Activated CD4-positive, CD25-positive, alpha-beta regulatory T cell treated with anti-CD3 and anti-CD28 coated beads, Interleukin-2, amount 50 U/mL, for 24 hours (primary cell): ENCODE measurements at regions not wholly inside any gene's neighbourhood (a gene's known extent, or its start where the extent isn't known, plus 50 kb on each side); places are given as distances from the start of the nearest gene placed in this dataset.
"Not testable (repeated sequence)": the region's sequence is repeated elsewhere in the genome, so short reads cannot be mapped to it uniquely, and the experiment has no call there.

Source experiments
- ATAC-seq, 2 donors: fragments of 150-1000 bp; cut with Tn5 transposase; one replicate each; pipeline ENCODE4 v1.10.0; 2021; ENCODE audit warnings: mild to moderate bottlenecking in 1 of 2, moderate library complexity in 1 of 2

- ATAC-seq = no peak
These were observed 129.0 kb upstream of the ODAD2 start for GRCh38 chr10:28127881-28128280.

DNA sequence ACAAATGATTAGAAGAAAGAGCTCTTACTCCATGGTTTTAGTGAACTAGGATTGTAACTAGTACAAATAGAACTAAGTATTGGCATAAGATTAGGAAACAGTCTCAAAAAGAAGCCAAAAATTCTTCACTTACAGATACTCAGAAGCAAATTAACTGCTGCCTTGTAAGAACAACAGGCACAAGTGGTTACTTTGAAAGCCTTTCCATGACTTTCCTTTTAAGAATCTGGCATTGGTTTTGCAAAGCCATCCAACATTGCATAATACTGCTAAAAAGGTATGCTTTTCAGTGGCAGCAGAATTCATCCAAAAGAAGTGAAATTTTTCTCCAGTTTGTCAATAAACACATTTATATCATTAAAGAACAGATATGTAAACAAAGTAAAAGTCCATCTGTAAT lies 126.8 kb upstream of the ODAD2 start:
- no peak for ATAC-seq

DNA sequence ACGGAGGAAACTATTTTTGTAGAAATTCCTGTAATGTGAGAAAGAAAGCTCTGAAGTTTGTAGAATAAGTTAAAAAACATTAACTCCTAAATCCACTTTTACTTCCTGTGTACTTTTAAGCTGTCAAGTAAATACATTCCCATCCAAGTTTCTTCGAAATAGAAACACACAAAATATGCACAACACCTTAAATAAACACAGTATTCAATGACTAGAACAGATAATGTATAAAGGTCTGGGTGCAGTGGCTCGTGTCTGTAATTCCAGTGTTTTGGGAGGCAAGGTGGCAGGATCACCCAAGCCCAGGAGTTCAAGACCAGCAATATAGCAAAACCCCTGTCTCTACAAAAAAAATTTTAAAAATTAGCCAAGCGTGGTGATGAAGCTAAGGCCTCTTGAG lies 121.9 kb upstream of the ODAD2 start:
- no peak for ATAC-seq

GRCh38 chr10:28120043-28120749 lies 121.3 kb upstream of the ODAD2 start:
- no peak for ATAC-seq

DNA sequence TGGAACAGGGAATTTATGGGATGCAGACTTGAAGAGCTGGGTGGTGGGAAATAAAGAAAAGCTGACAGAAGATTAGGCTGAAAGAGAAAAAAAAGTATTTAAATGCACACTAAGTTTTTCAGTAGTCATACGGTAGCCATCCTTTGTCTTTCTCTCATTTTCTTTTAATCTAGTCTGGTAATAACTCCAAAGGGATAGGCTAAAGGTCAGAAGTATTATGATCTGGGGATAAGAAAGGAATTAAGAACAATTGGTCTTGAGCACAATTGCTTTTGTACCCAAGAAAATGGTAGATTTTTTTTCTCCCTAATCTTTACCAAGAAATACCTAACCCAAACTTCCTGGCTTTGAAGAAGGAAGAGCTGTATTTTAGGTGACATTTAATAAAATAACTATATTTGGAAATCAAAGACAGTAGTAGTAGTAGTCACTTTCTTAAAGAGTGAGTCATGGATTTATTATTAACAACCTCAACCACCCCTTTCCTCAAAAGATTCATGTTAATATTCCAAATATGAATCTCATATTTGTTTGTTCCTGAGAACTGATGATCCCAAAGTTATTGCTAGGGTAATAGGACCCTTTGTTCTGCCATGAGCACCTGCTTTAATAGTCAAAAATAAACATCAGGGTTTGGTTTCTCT lies 120.2 kb upstream of the ODAD2 start:
- no peak for ATAC-seq

DNA sequence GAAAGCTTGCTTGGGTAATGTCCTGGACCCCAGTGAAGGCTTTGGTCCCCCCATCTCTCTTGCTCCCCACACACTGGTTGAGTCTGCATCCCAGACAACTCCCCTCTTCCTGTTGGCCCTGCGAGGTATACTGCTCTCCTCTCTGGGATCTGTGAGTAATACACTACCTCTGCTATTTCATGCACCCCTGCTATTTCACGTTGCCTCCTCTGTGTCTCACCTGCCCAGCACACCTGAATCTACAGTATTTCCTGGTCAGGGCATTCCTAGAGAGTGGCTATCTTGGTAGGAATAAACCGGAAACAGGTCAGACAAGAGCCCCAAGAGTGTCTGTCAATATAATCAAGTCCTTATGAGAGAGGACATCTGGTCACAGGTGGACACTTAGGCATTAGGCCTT lies 114.3 kb upstream of the ODAD2 start:
- no peak for ATAC-seq

- no peak for ATAC-seq
These were observed 112.8 kb upstream of the ODAD2 start for GRCh38 chr10:28111712-28112111.

- no peak for ATAC-seq
These were observed 106.7 kb upstream of the ODAD2 start for GRCh38 chr10:28105561-28105960.

DNA sequence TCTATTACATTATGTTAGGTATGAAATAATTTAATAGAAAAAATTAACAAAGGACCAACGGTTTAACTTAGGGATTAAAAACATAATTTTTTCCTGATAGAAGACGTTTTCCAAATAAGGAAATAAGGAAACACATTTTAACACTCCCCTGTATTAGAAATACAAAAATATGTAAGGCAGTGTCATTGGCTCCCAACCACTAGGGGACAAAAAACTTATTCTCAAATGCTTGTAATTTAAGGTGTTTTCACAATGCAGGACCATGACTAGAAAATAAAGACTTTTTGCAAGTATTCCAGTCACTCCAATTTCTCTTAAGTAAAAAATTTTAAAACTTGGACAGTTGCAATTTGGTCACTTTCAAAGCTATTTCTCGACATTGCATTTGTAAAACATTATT lies 98.8 kb upstream of the ODAD2 start:
- no peak for ATAC-seq

GRCh38 chr10:28095791-28096378 lies 97.0 kb upstream of the ODAD2 start:
- ATAC-seq = no peak

GRCh38 chr10:28094121-28094520 lies 95.2 kb upstream of the ODAD2 start:
- ATAC-seq = no peak

DNA sequence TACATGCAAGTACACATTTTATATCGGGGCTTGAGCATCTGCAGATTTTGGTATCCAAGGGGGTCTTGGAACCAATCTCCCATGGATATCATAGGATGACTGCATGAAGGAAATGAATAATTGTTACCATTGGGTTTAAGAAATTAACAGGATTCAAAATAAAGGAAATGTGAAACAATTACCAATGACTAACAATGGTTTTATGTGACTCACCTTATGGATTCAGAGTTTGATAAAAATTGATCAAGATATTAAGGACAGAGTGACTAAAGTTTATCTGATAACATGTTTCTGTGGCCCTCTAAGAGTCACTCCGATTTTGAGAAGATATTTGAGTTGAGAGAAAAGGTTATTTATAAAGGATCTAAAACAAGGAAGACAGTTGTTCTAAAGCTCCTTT lies 93.0 kb upstream of the ODAD2 start:
- ATAC-seq = no peak

DNA sequence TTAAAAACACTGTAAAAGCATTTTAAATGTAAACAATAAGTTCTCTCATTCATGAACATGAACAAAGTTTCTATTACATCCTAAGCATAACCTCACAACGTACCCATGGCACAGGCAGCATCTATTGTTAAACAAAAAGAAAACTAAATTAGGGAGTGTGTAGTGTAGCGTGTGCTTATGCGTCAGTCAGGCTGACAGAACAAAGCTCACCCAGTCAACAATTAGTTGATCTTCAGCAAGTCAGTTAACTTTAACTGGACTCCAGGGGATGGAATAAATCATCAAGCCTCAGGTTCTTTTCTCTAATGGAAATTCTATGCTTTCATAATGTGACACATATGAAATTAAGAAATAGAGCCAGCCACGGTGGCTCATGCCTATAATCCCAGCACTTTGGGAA lies 91.6 kb upstream of the ODAD2 start:
- no peak for ATAC-seq

- peak in 1 of 2 donors; percentile 59 for ATAC-seq
These were observed 90.6 kb upstream of the ODAD2 start for GRCh38 chr10:28089467-28089866.

- peak; percentile 56 to 69 for ATAC-seq
These were observed 88.9 kb upstream of the ODAD2 start for GRCh38 chr10:28087661-28088351.

DNA sequence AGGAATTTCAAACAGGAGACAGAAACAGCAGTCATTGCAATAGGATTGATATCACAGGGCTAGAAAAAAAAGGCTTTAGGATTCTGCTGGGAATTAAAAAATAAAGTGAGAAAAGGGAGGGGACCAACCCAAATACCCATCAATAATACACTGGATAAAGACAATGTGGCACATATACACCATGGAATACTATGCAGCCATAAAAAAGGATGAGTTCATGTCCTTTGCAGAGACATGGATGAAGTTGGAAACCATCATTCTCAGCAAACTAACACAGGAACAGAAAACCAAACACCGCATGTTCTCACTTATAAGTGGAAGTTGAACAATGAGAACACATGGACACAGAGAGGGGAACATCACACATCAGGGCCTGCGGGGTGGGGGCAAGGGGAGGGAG lies 86.9 kb upstream of the ODAD2 start:
- ATAC-seq = not testable (repeated sequence)

DNA sequence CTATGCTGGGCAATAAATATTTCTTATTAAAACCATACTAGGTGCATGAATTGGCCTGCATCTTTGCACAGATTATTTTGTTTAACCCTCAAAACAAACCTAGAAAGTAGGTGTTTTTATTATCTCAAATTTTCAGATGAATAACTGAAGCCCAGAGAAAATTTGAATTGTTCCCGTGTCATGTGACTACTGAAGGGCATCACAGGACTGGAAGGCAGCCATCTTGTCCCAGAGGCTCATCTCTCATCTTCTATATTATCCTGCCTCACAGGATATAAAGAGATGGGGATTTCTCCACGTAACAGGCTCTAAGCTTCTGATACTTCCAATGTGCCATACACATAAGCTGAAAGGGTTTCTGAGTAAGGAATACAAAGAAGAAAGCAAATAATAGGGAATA lies 84.0 kb upstream of the ODAD2 start:
- no peak for ATAC-seq

- no peak for ATAC-seq
These were observed 83.4 kb upstream of the ODAD2 start for GRCh38 chr10:28082316-28082715.

- ATAC-seq = peak in 1 of 2 donors; percentile 30
These were observed 79.0 kb upstream of the ODAD2 start for GRCh38 chr10:28077889-28078288.

GRCh38 chr10:28075424-28075823 lies 76.5 kb upstream of the ODAD2 start:
- no peak for ATAC-seq

- ATAC-seq = no peak
These were observed 73.7 kb upstream of the ODAD2 start for GRCh38 chr10:28072573-28072972.

GRCh38 chr10:28060031-28060607 lies 61.2 kb upstream of the ODAD2 start:
- no peak for ATAC-seq

GRCh38 chr10:28058746-28059145 lies 59.9 kb upstream of the ODAD2 start:
- ATAC-seq = no peak
